ENCODE measurements at regions not wholly inside any gene's neighbourhood (a gene's known extent, or its start where the extent isn't known, plus 50 kb on each side); places are given as distances from the start of the nearest gene placed in this dataset.

DNA sequence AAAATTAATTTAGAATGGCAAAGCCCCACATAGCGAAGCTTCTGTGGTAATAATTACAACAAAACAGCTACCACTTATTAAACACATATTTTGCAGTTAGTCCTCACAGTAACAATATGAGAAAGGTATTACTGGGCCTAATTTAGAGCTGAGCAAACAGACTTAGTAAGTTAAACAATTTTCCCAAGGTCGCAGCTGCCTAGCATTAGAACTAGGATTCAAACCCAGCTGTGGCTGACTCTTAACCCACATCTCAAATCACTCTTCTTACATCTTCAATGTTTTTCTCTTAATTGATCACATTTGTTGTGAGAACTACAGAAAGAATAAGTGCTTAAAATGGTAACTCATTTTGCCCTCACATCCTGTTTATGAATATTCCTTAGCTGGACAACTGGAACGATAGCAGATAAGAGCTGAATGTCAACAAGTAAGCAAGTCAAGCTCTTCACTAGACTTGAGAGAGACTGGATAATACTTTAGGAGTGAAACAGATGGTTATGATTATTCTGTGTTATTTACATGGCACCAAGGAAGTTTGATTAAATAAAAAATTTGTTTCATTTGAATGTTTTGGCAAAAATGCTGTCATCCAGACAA lies 59.4 kb upstream of the TMEM17 start:
- H3K4me3 ChIP-seq: no peak overlapping the region
- H3K9me3 ChIP-seq (replicated peaks): no peaks in the 10 kb centered on the region
- H3K36me3 ChIP-seq: no peaks in the 10 kb centered on the region
- H3K27ac ChIP-seq: no peak overlapping the region
- H3K4me1 ChIP-seq (replicated peaks): no peaks in the 10 kb centered on the region
- H3K27me3 ChIP-seq (replicated peaks): no peaks in the 10 kb centered on the region
- no peak for DNase-seq (ENCODE audit: low read depth in 1 of 2, low spot score in 2 of 2)

DNA sequence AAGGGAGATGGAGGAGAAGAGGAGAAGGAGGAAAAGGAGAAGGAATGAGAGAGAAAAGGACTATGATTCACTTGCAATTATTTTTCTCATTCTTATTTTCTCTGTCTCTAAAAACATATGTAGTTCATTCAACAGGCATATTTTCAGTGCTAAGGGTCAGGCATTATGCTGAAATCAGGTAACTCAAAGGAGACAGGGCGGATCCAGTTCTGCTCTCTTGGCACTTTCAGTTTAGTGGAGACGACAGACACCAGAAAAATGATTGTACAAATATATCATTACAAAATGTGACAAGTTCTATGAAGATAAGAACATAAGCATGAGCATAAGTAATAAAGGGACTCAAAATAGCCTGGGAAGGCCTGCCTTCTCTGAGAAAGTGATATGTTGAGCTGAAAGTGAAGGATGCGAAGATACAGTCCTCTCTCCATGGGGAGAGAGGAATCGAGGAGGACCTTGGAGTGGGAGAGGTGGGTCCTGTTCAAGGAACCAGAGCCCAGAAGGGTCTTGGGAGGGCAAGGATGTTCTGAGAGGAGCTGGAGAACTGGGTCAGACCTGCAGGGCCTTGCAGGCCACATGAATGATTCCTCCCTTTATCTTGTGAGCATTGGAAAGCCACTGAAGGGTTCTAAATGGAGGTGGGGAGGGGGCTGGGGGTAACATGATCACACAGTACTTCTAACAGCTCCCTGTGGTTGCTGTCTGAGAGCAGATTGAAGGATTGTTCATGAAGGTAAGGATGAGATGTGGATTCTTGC lies 58.6 kb upstream of the TMEM17 start:
- Histone ChIP-seq H3K9me3 (replicated peaks) (no peaks in the 10 kb centered on the region), H3K27me3 (replicated peaks) (no peaks in the 10 kb centered on the region), H3K36me3 (no peaks in the 10 kb centered on the region), H3K4me3 (no peak overlapping the region), H3K27ac (no peak overlapping the region), H3K4me1 (replicated peaks) (no peaks in the 10 kb centered on the region)
- no peak for DNase-seq (ENCODE audit: low read depth in 1 of 2, low spot score in 2 of 2)

DNA sequence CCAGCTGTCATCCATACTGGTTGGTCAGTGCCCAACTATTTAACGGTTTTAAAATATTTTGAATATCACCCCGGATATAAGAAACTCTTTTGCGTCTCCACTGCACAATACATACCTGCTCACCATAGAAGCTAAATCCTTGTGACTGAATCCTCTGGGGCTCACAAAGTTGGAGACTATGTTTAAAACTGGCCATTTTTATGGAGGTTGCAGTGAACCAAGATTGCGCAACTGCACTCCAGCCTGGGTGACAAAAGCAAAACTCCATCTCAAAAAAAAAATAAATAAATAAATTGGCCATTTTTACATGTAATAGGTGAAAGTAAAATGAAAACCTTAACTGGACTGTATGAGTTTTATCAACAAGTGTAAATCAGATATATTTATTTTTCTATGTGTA lies 55.6 kb upstream of the TMEM17 start:
- Histone ChIP-seq H3K27ac (no peak overlapping the region), H3K27me3 (replicated peaks) (no peaks in the 10 kb centered on the region), H3K4me1 (replicated peaks) (no peaks in the 10 kb centered on the region), H3K4me3 (no peak overlapping the region), H3K36me3 (no peaks in the 10 kb centered on the region), H3K9me3 (replicated peaks) (no peaks in the 10 kb centered on the region)
- no peak for DNase-seq (ENCODE audit: low read depth in 1 of 2, low spot score in 2 of 2)

DNA sequence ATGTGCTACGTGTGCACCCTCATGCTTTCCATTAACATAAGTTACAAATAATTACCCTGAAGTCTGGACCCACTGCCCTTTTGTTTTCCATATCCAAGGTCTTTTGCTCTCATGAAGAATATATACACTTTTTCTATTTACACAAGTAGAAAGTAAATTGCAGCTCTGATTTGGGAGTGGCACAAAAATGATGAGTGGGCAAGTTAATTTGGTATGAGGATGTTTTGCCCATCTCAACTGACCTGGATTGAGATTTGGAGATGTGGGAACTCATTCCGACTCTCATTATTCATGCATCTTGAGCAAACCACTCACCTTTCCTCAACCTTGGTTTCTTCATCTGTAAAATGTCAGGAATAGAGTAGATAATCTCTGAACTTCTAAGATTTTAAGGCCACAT lies 53.6 kb upstream of the TMEM17 start:
- DNase-seq (ENCODE audit: low read depth in 1 of 2, low spot score in 2 of 2): no peak
- Histone ChIP-seq H3K27ac (no peak overlapping the region), H3K27me3 (replicated peaks) (no peaks in the 10 kb centered on the region), H3K4me3 (no peak overlapping the region), H3K4me1 (replicated peaks) (no peaks in the 10 kb centered on the region), H3K9me3 (replicated peaks) (no peaks in the 10 kb centered on the region), H3K36me3 (no peaks in the 10 kb centered on the region)

DNA sequence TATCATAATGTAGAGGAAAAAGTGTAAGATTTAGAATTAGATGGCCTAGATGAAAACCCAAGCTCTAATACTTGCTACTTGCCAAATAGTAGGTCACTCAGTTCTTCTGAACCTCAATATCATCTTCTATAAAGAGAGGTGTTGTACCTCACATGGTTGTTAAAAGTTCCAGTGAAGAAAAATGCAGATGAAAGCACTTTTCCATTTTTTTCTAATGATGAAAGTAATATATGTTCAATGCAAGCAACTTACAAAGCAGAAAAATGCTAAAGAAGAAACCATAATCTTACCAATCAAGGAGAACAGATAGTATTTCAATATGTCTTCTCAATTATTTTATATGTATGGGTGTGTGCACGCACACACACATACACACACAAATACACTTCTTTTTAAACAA lies 52.7 kb upstream of the TMEM17 start:
- Histone ChIP-seq H3K4me3 (no peak overlapping the region), H3K27me3 (replicated peaks) (no peaks in the 10 kb centered on the region), H3K4me1 (replicated peaks) (no peaks in the 10 kb centered on the region), H3K9me3 (replicated peaks) (no peaks in the 10 kb centered on the region), H3K27ac (no peak overlapping the region), H3K36me3 (no peaks in the 10 kb centered on the region)
- no peak for DNase-seq (ENCODE audit: low read depth in 1 of 2, low spot score in 2 of 2)

DNA sequence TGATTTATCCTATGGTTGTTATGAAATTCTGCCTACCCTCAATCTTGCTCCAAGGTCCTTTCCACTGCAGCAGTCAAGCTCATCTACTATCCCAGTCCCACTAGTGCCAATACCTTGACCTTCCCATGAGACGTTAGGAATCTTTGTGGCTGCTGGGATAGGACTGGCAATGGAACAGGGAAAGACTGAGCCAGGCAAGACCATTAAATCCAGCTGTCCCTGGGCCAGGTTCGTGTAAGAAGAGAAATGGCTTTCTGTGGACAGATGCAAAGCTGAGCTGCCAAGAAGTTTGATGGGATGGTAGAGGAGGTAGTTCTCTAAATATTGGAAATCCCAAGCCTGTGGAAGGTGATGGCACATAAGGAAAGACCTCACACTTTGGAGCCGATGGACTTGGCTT lies 50.1 kb upstream of the TMEM17 start:
- Histone ChIP-seq H3K27me3 (replicated peaks) (no peaks in the 10 kb centered on the region), H3K36me3 (no peaks in the 10 kb centered on the region), H3K27ac (no peak overlapping the region), H3K9me3 (replicated peaks) (no peaks in the 10 kb centered on the region), H3K4me1 (replicated peaks) (no peaks in the 10 kb centered on the region), H3K4me3 (no peak overlapping the region)
- DNase-seq (ENCODE audit: low read depth in 1 of 2, low spot score in 2 of 2): no peak

Data from SJSA1 (cell line).